ENCODE measurements at regions not wholly inside any gene's neighbourhood (a gene's known extent, or its start where the extent isn't known, plus 50 kb on each side); places are given as distances from the start of the nearest gene placed in this dataset.

- peaks cover 40% of the 10 kb centered on the region for H3K27me3 Mint-ChIP-seq
- no peak overlapping the region for H3K4me3 Mint-ChIP-seq (ENCODE audit: low read depth)
- no peaks in the 10 kb centered on the region for H3K9me3 Mint-ChIP-seq (ENCODE audit: low read depth)
- DNase-seq (ENCODE audit: low spot score, unreplicated experiment) = no peak
- no peak overlapping the region for H3K27ac Mint-ChIP-seq
- H3K4me1 Mint-ChIP-seq (ENCODE audit: low read depth) = peaks cover 14% of the 10 kb centered on the region
- H3K36me3 Mint-ChIP-seq (ENCODE audit: insufficient read depth) = no peaks in the 10 kb centered on the region
- TF ChIP-seq CTCF (IDR thresholded peaks at IDR 0.05; ENCODE audit: unreplicated experiment) = no peak
Observed at GRCh38 chr16:86991679-86992078, 325.5 kb downstream of the C16orf95 start.

- Mint-ChIP-seq H3K36me3 (ENCODE audit: insufficient read depth) (no peaks in the 10 kb centered on the region), H3K9me3 (ENCODE audit: low read depth) (no peaks in the 10 kb centered on the region), H3K27me3 (peaks cover 43% of the 10 kb centered on the region), H3K4me3 (ENCODE audit: low read depth) (no peak overlapping the region), H3K4me1 (ENCODE audit: low read depth) (peaks cover 16% of the 10 kb centered on the region), H3K27ac (no peak overlapping the region)
- DNase-seq (ENCODE audit: low spot score, unreplicated experiment) = no peak
- TF ChIP-seq CTCF (IDR thresholded peaks at IDR 0.05; ENCODE audit: unreplicated experiment) = no peak
Observed at GRCh38 chr16:86992587-86992986, 324.6 kb downstream of the C16orf95 start.

GRCh38 chr16:86993426-86994110, 323.6 kb downstream of the C16orf95 start:
- TF ChIP-seq CTCF (IDR thresholded peaks at IDR 0.05; ENCODE audit: unreplicated experiment) = no peak
- no peaks in the 10 kb centered on the region for H3K9me3 Mint-ChIP-seq (ENCODE audit: low read depth)
- peaks cover 37% of the 10 kb centered on the region for H3K27me3 Mint-ChIP-seq
- DNase-seq (ENCODE audit: low spot score, unreplicated experiment) = no peak
- no peaks in the 10 kb centered on the region for H3K36me3 Mint-ChIP-seq (ENCODE audit: insufficient read depth)
- no peak overlapping the region for H3K4me3 Mint-ChIP-seq (ENCODE audit: low read depth)
- peaks cover 14% of the 10 kb centered on the region for H3K4me1 Mint-ChIP-seq (ENCODE audit: low read depth)
- H3K27ac Mint-ChIP-seq = no peak overlapping the region

GRCh38 chr16:86994215-86994614, 323.0 kb downstream of the C16orf95 start:
- Mint-ChIP-seq H3K27ac (no peak overlapping the region), H3K27me3 (peaks cover 35% of the 10 kb centered on the region), H3K36me3 (ENCODE audit: insufficient read depth) (no peaks in the 10 kb centered on the region), H3K9me3 (ENCODE audit: low read depth) (no peaks in the 10 kb centered on the region), H3K4me1 (ENCODE audit: low read depth) (peaks cover 14% of the 10 kb centered on the region), H3K4me3 (ENCODE audit: low read depth) (no peak overlapping the region)
- DNase-seq (ENCODE audit: low spot score, unreplicated experiment) = no peak
- no peak for TF ChIP-seq CTCF (IDR thresholded peaks at IDR 0.05; ENCODE audit: unreplicated experiment)

GRCh38 chr16:86994651-86995171, 322.5 kb downstream of the C16orf95 start:
- Mint-ChIP-seq H3K9me3 (ENCODE audit: low read depth) (no peaks in the 10 kb centered on the region), H3K4me1 (ENCODE audit: low read depth) (peaks cover 19% of the 10 kb centered on the region), H3K36me3 (ENCODE audit: insufficient read depth) (no peaks in the 10 kb centered on the region), H3K27ac (no peak overlapping the region), H3K4me3 (ENCODE audit: low read depth) (no peak overlapping the region), H3K27me3 (peaks cover 32% of the 10 kb centered on the region)
- TF ChIP-seq CTCF (IDR thresholded peaks at IDR 0.05; ENCODE audit: unreplicated experiment) = no peak
- no peak for DNase-seq (ENCODE audit: low spot score, unreplicated experiment)
